ENCODE measurements at regions not wholly inside any gene's neighbourhood (a gene's known extent, or its start where the extent isn't known, plus 50 kb on each side); places are given as distances from the start of the nearest gene placed in this dataset.

GRCh38 chr10:120646738-120647456, 189.9 kb downstream of the PLPP4 start:
- no peak for TF ChIP-seq CTCF (conservative IDR thresholded peaks at IDR 0.05; ENCODE audit: low read length)
- no peak for TF ChIP-seq EZH2phosphoT487 (IDR thresholded peaks at IDR 0.05; ENCODE audit: borderline replicate concordance, low read depth, low read length)

Measured in OCI-LY7 (cell line).